OCI-LY7 (cell line): ENCODE measurements at regions not wholly inside any gene's neighbourhood (a gene's known extent, or its start where the extent isn't known, plus 50 kb on each side); places are given as distances from the start of the nearest gene placed in this dataset.

Experiments
- BruUV-seq: library from RNA; stranded (reverse); fragments of 400-500 nt; replicated peaks from 2 replicates; lab custom pipeline; 2021; lab: Mats Ljungman, UMichigan
- CTCF ChIA-PET: fragments of 300-600 bp; sonication (Branson Sonifier 250); formaldehyde crosslinking; loops from one replicate; lab custom pipeline; 2022; ENCODE audit warnings: antibody characterized with exemption; ENCODE audit not compliant: unreplicated experiment; lab: Charles Lee
- POLR2A ChIA-PET: fragments of 300-600 bp; sonication (Branson Sonifier 250); formaldehyde crosslinking; loops from one replicate; lab custom pipeline; 2022; ENCODE audit warnings: antibody characterized with exemption; lab: Charles Lee
- DNase-seq: peaks from one replicate; pipeline ENCODE4 v3.0.0-alpha.2; 2015; ENCODE audit warnings: low spot score
- H2AFZ ChIP-seq: fragments of 200-600 bp; sonication (generic), shearing (Covaris generic); 2 replicates; pipeline ENCODE4 v1.6.1; 2014; ENCODE audit warnings: mild to moderate bottlenecking, antibody characterized with exemption, low read length, moderate library complexity
- H3K27ac ChIP-seq: fragments of 200-600 bp; sonication (generic); 2 replicates; pipeline ENCODE4 v1.5.1; 2014; ENCODE audit warnings: mixed run types, low read depth, mild to moderate bottlenecking, moderate library complexity, low read length, inconsistent platforms; ENCODE audit not compliant: poor library complexity, severe bottlenecking
- H3K36me3 ChIP-seq: fragments of 200-600 bp; sonication (generic); 2 replicates; pipeline ENCODE4 v1.6.1; 2014; ENCODE audit warnings: mild to moderate bottlenecking, antibody characterized with exemption, low read length, moderate library complexity, mixed read lengths; ENCODE audit not compliant: insufficient read depth
- H3K4me1 ChIP-seq: fragments of 200-600 bp; sonication (generic); 2 replicates; pipeline ENCODE4 v1.5.1; 2014; ENCODE audit warnings: mild to moderate bottlenecking, low read length; ENCODE audit not compliant: insufficient read depth, poor library complexity, severe bottlenecking
- H3K4me2 ChIP-seq: fragments of 200-600 bp; sonication (generic); 2 replicates; pipeline ENCODE4 v1.6.1; 2014; ENCODE audit warnings: mild to moderate bottlenecking, low read length
- H3K4me3 ChIP-seq: fragments of 200-600 bp; sonication (generic); 2 replicates; pipeline ENCODE4 v1.5.1; 2014; ENCODE audit warnings: mild to moderate bottlenecking, low read depth, low read length; ENCODE audit not compliant: poor library complexity, severe bottlenecking
- H3K79me2 ChIP-seq: fragments of 200-600 bp; sonication (generic); 2 replicates; pipeline ENCODE4 v1.6.1; 2016; ENCODE audit warnings: low read depth, mild to moderate bottlenecking, low read length, moderate library complexity, mixed read lengths; ENCODE audit not compliant: insufficient read depth
- H3K9me2 ChIP-seq: fragments of 200-600 bp; sonication (generic); 2 replicates; pipeline ENCODE4 v1.6.1; 2016; ENCODE audit warnings: mild to moderate bottlenecking, low read length, mixed read lengths; ENCODE audit not compliant: insufficient read depth
- H3K9me3 ChIP-seq: fragments of 200-600 bp; sonication (generic); 2 replicates; pipeline ENCODE4 v1.6.1; 2014; ENCODE audit warnings: mild to moderate bottlenecking, mixed run types, low read length, mixed read lengths
- H4K20me1 ChIP-seq: fragments of 200-600 bp; sonication (generic); 2 replicates; pipeline ENCODE4 v1.6.1; 2014; ENCODE audit warnings: mild to moderate bottlenecking, antibody characterized with exemption, low read length, moderate library complexity, mixed read lengths; ENCODE audit not compliant: insufficient read depth
- CTCF ChIP-seq: fragments of 200-600 bp; sonication (generic); conservative IDR thresholded peaks from 2 replicates; pipeline ENCODE4 v1.5.1; 2014; ENCODE audit warnings: mild to moderate bottlenecking, antibody characterized with exemption, low read length, moderate library complexity, mixed read lengths
- EZH2phosphoT487 ChIP-seq: fragments of 200-600 bp; sonication (generic); IDR thresholded peaks from 2 replicates; pipeline ENCODE4 v1.6.1; 2018; ENCODE audit warnings: low read depth, borderline replicate concordance, mild to moderate bottlenecking, mixed run types, antibody characterized with exemption, low read length, moderate library complexity, mixed read lengths
- intact Hi-C: fragments of 100-400 bp; cut with micrococcal nuclease; formaldehyde crosslinking; loops from one replicate; pipeline ENCODE4 v1.10.0; 2022; ENCODE audit not compliant: unreplicated experiment

DNA sequence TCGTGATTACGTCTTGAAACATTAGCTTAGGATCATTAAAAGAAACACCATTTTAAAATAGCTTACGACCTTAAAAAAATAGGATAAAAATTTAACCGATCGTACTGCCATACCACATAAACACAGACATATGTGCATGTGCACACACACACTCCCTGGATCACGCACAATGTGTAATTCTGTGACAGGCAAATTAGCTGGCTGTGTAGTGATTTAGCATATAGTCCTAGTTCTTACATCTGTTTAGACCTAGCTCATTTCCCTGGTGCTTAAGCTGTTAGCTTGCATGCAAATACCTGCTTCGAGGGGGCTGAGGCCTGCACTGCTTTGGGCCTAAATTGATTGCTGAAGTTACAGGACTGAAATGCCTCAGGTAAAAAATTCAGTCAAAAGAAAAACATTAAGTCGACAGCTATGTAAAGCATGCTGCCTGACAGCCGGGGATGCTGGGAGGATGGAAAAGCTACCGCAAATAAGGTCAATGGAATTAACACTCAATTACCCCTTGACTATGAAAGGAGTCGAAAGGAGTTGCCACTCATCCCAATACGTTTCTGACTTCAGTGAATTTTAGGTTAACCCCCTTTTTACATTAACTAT is 267.1 kb upstream of the FZD8 start:
- intact Hi-C loops, result no loop called here
- H3K36me3 ChIP-seq, result no peaks in the 10 kb centered on the region
- no peak overlapping the region for H3K27ac ChIP-seq
- ChIA-PET CTCF (no interaction called here), POLR2A (interaction anchor here (0.7 kb wide), 1 partner anchor 15 kb away, joined by 3 read pairs; no protein-coding TSS in a partner anchor)
- H2AFZ ChIP-seq, result no peak overlapping the region
- TF ChIP-seq CTCF (no peak), EZH2phosphoT487 (no peak)
- H4K20me1 ChIP-seq, result no peaks in the 10 kb centered on the region
- no peaks in the 10 kb centered on the region for H3K4me1 ChIP-seq
- H3K79me2 ChIP-seq, result no peaks in the 10 kb centered on the region
- BruUV-seq, result no TSS peak
- no peaks in the 10 kb centered on the region for H3K9me3 ChIP-seq
- no peak overlapping the region for H3K4me2 ChIP-seq
- DNase-seq, result no peak
- no peaks in the 10 kb centered on the region for H3K9me2 ChIP-seq
- H3K4me3 ChIP-seq, result no peak overlapping the region

GRCh38 chr10:35908451-35908850 is 266.4 kb upstream of the FZD8 start:
- H3K79me2 ChIP-seq, result no peaks in the 10 kb centered on the region
- no peaks in the 10 kb centered on the region for H3K36me3 ChIP-seq
- no peak overlapping the region for H2AFZ ChIP-seq
- H3K9me2 ChIP-seq, result no peaks in the 10 kb centered on the region
- no peak for DNase-seq
- H3K9me3 ChIP-seq, result no peaks in the 10 kb centered on the region
- intact Hi-C loops, result no loop called here
- TF ChIP-seq EZH2phosphoT487, result no peak
- TF ChIP-seq CTCF, result no peak
- no peak overlapping the region for H3K27ac ChIP-seq
- no peaks in the 10 kb centered on the region for H3K4me1 ChIP-seq
- POLR2A ChIA-PET, result no interaction called here
- H3K4me2 ChIP-seq, result no peak overlapping the region
- no peak overlapping the region for H3K4me3 ChIP-seq
- H4K20me1 ChIP-seq, result no peaks in the 10 kb centered on the region
- CTCF ChIA-PET, result no interaction called here
- no TSS peak for BruUV-seq

GRCh38 chr10:35907548-35907947 is 265.5 kb upstream of the FZD8 start:
- ChIA-PET CTCF (interaction anchor here (0.6 kb wide), 2 partner anchors 28 to 34 kb away, joined by 4 to 8 read pairs; no protein-coding TSS in a partner anchor), POLR2A (no interaction called here)
- intact Hi-C loops, result no loop called here
- Histone ChIP-seq H2AFZ (no peak overlapping the region), H3K4me2 (no peak overlapping the region), H3K27ac (no peak overlapping the region), H3K9me3 (no peaks in the 10 kb centered on the region), H3K4me1 (no peaks in the 10 kb centered on the region), H3K79me2 (no peaks in the 10 kb centered on the region), H3K9me2 (no peaks in the 10 kb centered on the region), H3K4me3 (no peak overlapping the region), H4K20me1 (no peaks in the 10 kb centered on the region), H3K36me3 (no peaks in the 10 kb centered on the region)
- no peak for DNase-seq
- TF ChIP-seq CTCF (no peak), EZH2phosphoT487 (no peak)
- BruUV-seq, result no TSS peak
